ENCODE measurements at regions not wholly inside any gene's neighbourhood (a gene's known extent, or its start where the extent isn't known, plus 50 kb on each side); places are given as distances from the start of the nearest gene placed in this dataset.

DNA sequence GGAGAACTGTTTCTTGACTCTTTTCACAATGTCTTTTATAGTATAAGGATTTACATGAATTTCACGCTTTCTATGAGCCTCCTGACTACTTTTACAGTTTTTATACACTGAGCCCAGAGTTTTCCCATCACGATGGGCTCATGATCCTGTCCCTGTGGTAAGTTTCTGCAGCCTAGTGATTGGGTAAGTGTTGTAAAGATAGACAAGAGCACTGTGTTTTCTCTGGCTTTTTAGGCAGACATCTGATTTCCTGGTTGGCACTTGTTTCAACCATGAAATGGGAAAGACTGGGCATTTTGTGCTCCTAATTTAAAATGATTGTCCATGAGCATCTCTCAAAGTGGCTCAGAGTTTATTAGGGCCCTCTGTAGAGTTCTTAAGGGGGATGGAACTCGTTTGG lies 299.0 kb downstream of the FAT3 start:
- 74% methylated on average over 3 of the region's 3 CpGs for WGBS
- Histone ChIP-seq H3K9me3 (ENCODE audit: control insufficient read depth in 4 of 4, low read length in 3 of 4) (no peaks in the 10 kb centered on the region), H3K4me1 (ENCODE audit: control insufficient read depth in 4 of 4, insufficient read depth in 4 of 4, low read length in 3 of 4) (no peaks in the 10 kb centered on the region), H3K27ac (ENCODE audit: low read depth in 1 of 2, low read length in 2 of 2) (no peak overlapping the region), H3K9ac (ENCODE audit: low read depth in 1 of 2, low read length in 2 of 2) (no peak overlapping the region), H3K36me3 (ENCODE audit: control insufficient read depth in 4 of 4, insufficient read depth in 3 of 4, low read depth in 1 of 4, low read length in 3 of 4) (no peaks in the 10 kb centered on the region), H3K4me3 (ENCODE audit: low read depth in 1 of 3, low read length in 3 of 3) (no peak overlapping the region), H3K27me3 (ENCODE audit: control insufficient read depth in 4 of 4, insufficient read depth in 4 of 4, low read length in 3 of 4) (no peaks in the 10 kb centered on the region)
- no peak for DNase-seq (ENCODE audit: low spot score)
- TF ChIP-seq ATF3 (IDR thresholded peaks at IDR 0.05) (no peak), RAD21 (IDR thresholded peaks at IDR 0.05) (no peak), HNF4A (conservative IDR thresholded peaks at IDR 0.05) (no peak), TAF1 (conservative IDR thresholded peaks at IDR 0.05) (no peak), FOXA1 (IDR thresholded peaks at IDR 0.05) (no peak), FOXA2 (IDR thresholded peaks at IDR 0.05) (no peak)
- TF ChIP-seq, protein P1, sequence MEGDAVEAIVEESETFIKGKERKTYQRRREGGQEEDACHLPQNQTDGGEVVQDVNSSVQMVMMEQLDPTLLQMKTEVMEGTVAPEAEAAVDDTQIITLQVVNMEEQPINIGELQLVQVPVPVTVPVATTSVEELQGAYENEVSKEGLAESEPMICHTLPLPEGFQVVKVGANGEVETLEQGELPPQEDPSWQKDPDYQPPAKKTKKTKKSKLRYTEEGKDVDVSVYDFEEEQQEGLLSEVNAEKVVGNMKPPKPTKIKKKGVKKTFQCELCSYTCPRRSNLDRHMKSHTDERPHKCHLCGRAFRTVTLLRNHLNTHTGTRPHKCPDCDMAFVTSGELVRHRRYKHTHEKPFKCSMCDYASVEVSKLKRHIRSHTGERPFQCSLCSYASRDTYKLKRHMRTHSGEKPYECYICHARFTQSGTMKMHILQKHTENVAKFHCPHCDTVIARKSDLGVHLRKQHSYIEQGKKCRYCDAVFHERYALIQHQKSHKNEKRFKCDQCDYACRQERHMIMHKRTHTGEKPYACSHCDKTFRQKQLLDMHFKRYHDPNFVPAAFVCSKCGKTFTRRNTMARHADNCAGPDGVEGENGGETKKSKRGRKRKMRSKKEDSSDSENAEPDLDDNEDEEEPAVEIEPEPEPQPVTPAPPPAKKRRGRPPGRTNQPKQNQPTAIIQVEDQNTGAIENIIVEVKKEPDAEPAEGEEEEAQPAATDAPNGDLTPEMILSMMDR (IDR thresholded peaks at IDR 0.05; ENCODE audit: low read depth, low read length, missing input control), result no peak

DNA sequence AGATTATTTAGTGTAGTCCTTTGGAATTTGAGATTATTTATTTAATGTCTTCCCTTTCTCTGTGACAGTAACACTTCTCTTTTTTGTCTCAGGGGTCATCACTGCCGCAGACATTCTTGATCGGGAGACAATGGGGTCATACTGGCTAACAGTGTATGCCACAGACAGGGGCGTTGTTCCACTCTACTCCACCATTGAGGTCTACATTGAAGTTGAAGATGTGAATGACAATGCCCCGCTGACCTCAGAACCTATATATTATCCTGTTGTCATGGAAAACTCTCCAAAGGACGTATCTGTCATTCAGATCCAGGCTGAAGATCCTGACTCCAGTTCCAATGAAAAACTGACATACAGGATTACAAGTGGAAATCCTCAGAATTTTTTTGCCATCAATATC lies 299.9 kb downstream of the FAT3 start:
- H3K9ac ChIP-seq (ENCODE audit: low read depth in 1 of 2, low read length in 2 of 2), result no peak overlapping the region
- H3K36me3 ChIP-seq (ENCODE audit: control insufficient read depth in 4 of 4, insufficient read depth in 3 of 4, low read depth in 1 of 4, low read length in 3 of 4), result no peaks in the 10 kb centered on the region
- H3K9me3 ChIP-seq (ENCODE audit: control insufficient read depth in 4 of 4, low read length in 3 of 4), result no peaks in the 10 kb centered on the region
- DNase-seq (ENCODE audit: low spot score), result no peak
- H3K4me3 ChIP-seq (ENCODE audit: low read depth in 1 of 3, low read length in 3 of 3), result no peak overlapping the region
- no peak for TF ChIP-seq FOXA1 (IDR thresholded peaks at IDR 0.05)
- H3K27ac ChIP-seq (ENCODE audit: low read depth in 1 of 2, low read length in 2 of 2), result no peak overlapping the region
- WGBS, result 92% methylated on average over 5 of the region's 5 CpGs
- no peaks in the 10 kb centered on the region for H3K4me1 ChIP-seq (ENCODE audit: control insufficient read depth in 4 of 4, insufficient read depth in 4 of 4, low read length in 3 of 4)
- no peaks in the 10 kb centered on the region for H3K27me3 ChIP-seq (ENCODE audit: control insufficient read depth in 4 of 4, insufficient read depth in 4 of 4, low read length in 3 of 4)

GRCh38 chr11:92527467-92527866 lies 302.8 kb downstream of the FAT3 start:
- Histone ChIP-seq H3K4me3 (ENCODE audit: low read depth in 1 of 3, low read length in 3 of 3) (no peak overlapping the region), H3K9me3 (ENCODE audit: control insufficient read depth in 4 of 4, low read length in 3 of 4) (no peaks in the 10 kb centered on the region), H3K27ac (ENCODE audit: low read depth in 1 of 2, low read length in 2 of 2) (no peak overlapping the region), H3K4me1 (ENCODE audit: control insufficient read depth in 4 of 4, insufficient read depth in 4 of 4, low read length in 3 of 4) (no peaks in the 10 kb centered on the region), H3K9ac (ENCODE audit: low read depth in 1 of 2, low read length in 2 of 2) (no peak overlapping the region), H3K27me3 (ENCODE audit: control insufficient read depth in 4 of 4, insufficient read depth in 4 of 4, low read length in 3 of 4) (no peaks in the 10 kb centered on the region), H3K36me3 (ENCODE audit: control insufficient read depth in 4 of 4, insufficient read depth in 3 of 4, low read depth in 1 of 4, low read length in 3 of 4) (no peaks in the 10 kb centered on the region)
- no peak for DNase-seq (ENCODE audit: low spot score)
- TF ChIP-seq FOXA1 (IDR thresholded peaks at IDR 0.05) (no peak), SP1 (IDR thresholded peaks at IDR 0.05) (no peak), RAD21 (IDR thresholded peaks at IDR 0.05) (no peak), YY1 (IDR thresholded peaks at IDR 0.05) (no peak), GABPA (IDR thresholded peaks at IDR 0.05 in 1 of 2, conservative IDR thresholded peaks at IDR 0.05 in 1 of 2) (no peak), TAF1 (conservative IDR thresholded peaks at IDR 0.05) (no peak), HNF4A (conservative IDR thresholded peaks at IDR 0.05) (no peak), NR2F2 (IDR thresholded peaks at IDR 0.05) (no peak), JUND (IDR thresholded peaks at IDR 0.05) (no peak), ATF3 (IDR thresholded peaks at IDR 0.05) (no peak), FOXA2 (IDR thresholded peaks at IDR 0.05) (no peak), ZBTB33 (IDR thresholded peaks at IDR 0.05) (no peak)
- TF ChIP-seq, protein P2, sequence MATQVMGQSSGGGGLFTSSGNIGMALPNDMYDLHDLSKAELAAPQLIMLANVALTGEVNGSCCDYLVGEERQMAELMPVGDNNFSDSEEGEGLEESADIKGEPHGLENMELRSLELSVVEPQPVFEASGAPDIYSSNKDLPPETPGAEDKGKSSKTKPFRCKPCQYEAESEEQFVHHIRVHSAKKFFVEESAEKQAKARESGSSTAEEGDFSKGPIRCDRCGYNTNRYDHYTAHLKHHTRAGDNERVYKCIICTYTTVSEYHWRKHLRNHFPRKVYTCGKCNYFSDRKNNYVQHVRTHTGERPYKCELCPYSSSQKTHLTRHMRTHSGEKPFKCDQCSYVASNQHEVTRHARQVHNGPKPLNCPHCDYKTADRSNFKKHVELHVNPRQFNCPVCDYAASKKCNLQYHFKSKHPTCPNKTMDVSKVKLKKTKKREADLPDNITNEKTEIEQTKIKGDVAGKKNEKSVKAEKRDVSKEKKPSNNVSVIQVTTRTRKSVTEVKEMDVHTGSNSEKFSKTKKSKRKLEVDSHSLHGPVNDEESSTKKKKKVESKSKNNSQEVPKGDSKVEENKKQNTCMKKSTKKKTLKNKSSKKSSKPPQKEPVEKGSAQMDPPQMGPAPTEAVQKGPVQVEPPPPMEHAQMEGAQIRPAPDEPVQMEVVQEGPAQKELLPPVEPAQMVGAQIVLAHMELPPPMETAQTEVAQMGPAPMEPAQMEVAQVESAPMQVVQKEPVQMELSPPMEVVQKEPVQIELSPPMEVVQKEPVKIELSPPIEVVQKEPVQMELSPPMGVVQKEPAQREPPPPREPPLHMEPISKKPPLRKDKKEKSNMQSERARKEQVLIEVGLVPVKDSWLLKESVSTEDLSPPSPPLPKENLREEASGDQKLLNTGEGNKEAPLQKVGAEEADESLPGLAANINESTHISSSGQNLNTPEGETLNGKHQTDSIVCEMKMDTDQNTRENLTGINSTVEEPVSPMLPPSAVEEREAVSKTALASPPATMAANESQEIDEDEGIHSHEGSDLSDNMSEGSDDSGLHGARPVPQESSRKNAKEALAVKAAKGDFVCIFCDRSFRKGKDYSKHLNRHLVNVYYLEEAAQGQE (IDR thresholded peaks at IDR 0.05), result no peak
- TF ChIP-seq, protein P1 (IDR thresholded peaks at IDR 0.05; ENCODE audit: low read depth, low read length, missing input control), result no peak

All from liver (tissue), 8 donors.